ENCODE measurements at regions not wholly inside any gene's neighbourhood (a gene's known extent, or its start where the extent isn't known, plus 50 kb on each side); places are given as distances from the start of the nearest gene placed in this dataset.

GRCh38 chr18:67728364-67728763 is 211.8 kb upstream of the DSEL start:
- Mint-ChIP-seq H3K36me3 (ENCODE audit: low read depth) (peaks cover 44% of the 10 kb centered on the region), H3K9me3 (peaks cover 12% of the 10 kb centered on the region), H3K27me3 (ENCODE audit: insufficient read depth) (no peaks in the 10 kb centered on the region), H3K4me1 (ENCODE audit: low read depth) (peaks cover 52% of the 10 kb centered on the region), H3K27ac (no peak overlapping the region), H3K4me3 (no peak overlapping the region)
- no peak for DNase-seq
- TF ChIP-seq CTCF (IDR thresholded peaks at IDR 0.05): no peak

GRCh38 chr18:67726882-67727281 is 210.4 kb upstream of the DSEL start:
- Mint-ChIP-seq H3K27ac (no peak overlapping the region), H3K27me3 (ENCODE audit: insufficient read depth) (no peaks in the 10 kb centered on the region), H3K9me3 (peaks cover 12% of the 10 kb centered on the region), H3K4me3 (no peak overlapping the region), H3K36me3 (ENCODE audit: low read depth) (peaks cover 45% of the 10 kb centered on the region), H3K4me1 (ENCODE audit: low read depth) (peaks cover 37% of the 10 kb centered on the region)
- TF ChIP-seq CTCF (IDR thresholded peaks at IDR 0.05): no peak
- DNase-seq: no peak

GRCh38 chr18:67717800-67718199 is 201.3 kb upstream of the DSEL start:
- Mint-ChIP-seq H3K9me3 (peaks cover 3% of the 10 kb centered on the region; the same call in 1 of the 2 replicates), H3K27me3 (ENCODE audit: insufficient read depth) (peaks cover 2% of the 10 kb centered on the region; the same call in 1 of the 2 replicates), H3K4me1 (ENCODE audit: low read depth) (no peaks in the 10 kb centered on the region), H3K4me3 (no peak overlapping the region), H3K27ac (no peak overlapping the region), H3K36me3 (ENCODE audit: low read depth) (no peaks in the 10 kb centered on the region)
- TF ChIP-seq CTCF (IDR thresholded peaks at IDR 0.05): no peak
- DNase-seq: no peak

- Mint-ChIP-seq H3K27me3 (ENCODE audit: insufficient read depth) (peaks cover 2% of the 10 kb centered on the region; the same call in 1 of the 2 replicates), H3K36me3 (ENCODE audit: low read depth) (no peaks in the 10 kb centered on the region), H3K4me1 (ENCODE audit: low read depth) (no peaks in the 10 kb centered on the region), H3K4me3 (no peak overlapping the region), H3K27ac (no peak overlapping the region), H3K9me3 (no peaks in the 10 kb centered on the region)
- no peak for TF ChIP-seq CTCF (IDR thresholded peaks at IDR 0.05)
- DNase-seq: no peak
These were observed 199.0 kb upstream of the DSEL start for GRCh38 chr18:67715567-67715966.

- H3K9me3 Mint-ChIP-seq: no peaks in the 10 kb centered on the region
- H3K27me3 Mint-ChIP-seq (ENCODE audit: insufficient read depth): no peaks in the 10 kb centered on the region
- H3K27ac Mint-ChIP-seq: no peak overlapping the region
- H3K36me3 Mint-ChIP-seq (ENCODE audit: low read depth): no peaks in the 10 kb centered on the region
- peak; percentile 28; the same call in 1 of the 2 replicates for TF ChIP-seq CTCF (IDR thresholded peaks at IDR 0.05)
- peaks cover 7% of the 10 kb centered on the region for H3K4me1 Mint-ChIP-seq (ENCODE audit: low read depth)
- no peak for DNase-seq
- no peak overlapping the region for H3K4me3 Mint-ChIP-seq
These were observed 194.1 kb upstream of the DSEL start for GRCh38 chr18:67710639-67711038.

- H3K4me3 Mint-ChIP-seq: no peak overlapping the region
- TF ChIP-seq CTCF (IDR thresholded peaks at IDR 0.05): peak; percentile 28; the same call in 1 of the 2 replicates
- DNase-seq: no peak
- H3K27me3 Mint-ChIP-seq (ENCODE audit: insufficient read depth): no peaks in the 10 kb centered on the region
- peaks cover 5% of the 10 kb centered on the region for H3K9me3 Mint-ChIP-seq
- H3K36me3 Mint-ChIP-seq (ENCODE audit: low read depth): peaks cover 4% of the 10 kb centered on the region
- peaks cover 7% of the 10 kb centered on the region for H3K4me1 Mint-ChIP-seq (ENCODE audit: low read depth)
- no peak overlapping the region for H3K27ac Mint-ChIP-seq
These were observed 189.2 kb upstream of the DSEL start for GRCh38 chr18:67705748-67706147.

All from HFFc6 (cell line).